Heart left ventricle (tissue), 13 donors: ENCODE measurements at regions not wholly inside any gene's neighbourhood (a gene's known extent, or its start where the extent isn't known, plus 50 kb on each side); places are given as distances from the start of the nearest gene placed in this dataset.

ENCODE experiments used
- CTCF ChIP-seq, 12 donors: fragments of 200-600 bp; sonication (generic) in 4 of 12; IDR thresholded peaks; one replicate each; pipeline versions ENCODE4 v1.5.0 to v1.8.0; 2018 to 2022; ENCODE audit warnings: antibody characterized with exemption in 12 of 12, mild to moderate bottlenecking in 5 of 12
- POLR2A ChIP-seq, 2 donors: fragments of 450-650 bp; IDR thresholded peaks; one replicate each; pipeline ENCODE4 v1.6.1; 2017; ENCODE audit warnings: antibody characterized with exemption in 2 of 2, mild to moderate bottlenecking in 2 of 2, moderate library complexity in 2 of 2
- donor health status: ischemic (EF 13 %, LVEDD 7.1; RV severe dilation, severe dysfunction).
- donor health status: DM: no; HTN: yes; CAD: no.
- donor health status: DM: no; HTN: no; CAD: no.
- donor health status: ischemic (EF 25% LVEDD 6.9; RV normal size, moderate dysfunction).
- donor health status: ischemic (EF 25% LVEDD 5.7; RV mildly dilated, moderate dysfunction).
- donor health status: ischemic (EF 35%, LVEDD 5.7; RV mildly dilated, moderate dysfunction).
- donor health status: nonischemic (EF 11% LVEDD 7.7; RV severe dilation, severe dysfunction).
- donor health status: DM: yes; HTN: yes; CAD: no.
- donor health status: PGD.
- donor health status: ischemic (EF 29% LVEDD 5.4; RV normal size, mild dysfunction).
- donor health status: nonischemic (EF 23%, LVEDD 6.1; RV moderate dilation, normal function).

- no peak for TF ChIP-seq CTCF (IDR thresholded peaks at IDR 0.05)
- no peak for TF ChIP-seq POLR2A (IDR thresholded peaks at IDR 0.05)
Observed at GRCh38 chr1:175866776-175867175, 123.4 kb upstream of the TNR start.
